ENCODE measurements at regions not wholly inside any gene's neighbourhood (a gene's known extent, or its start where the extent isn't known, plus 50 kb on each side); places are given as distances from the start of the nearest gene placed in this dataset.

DNA sequence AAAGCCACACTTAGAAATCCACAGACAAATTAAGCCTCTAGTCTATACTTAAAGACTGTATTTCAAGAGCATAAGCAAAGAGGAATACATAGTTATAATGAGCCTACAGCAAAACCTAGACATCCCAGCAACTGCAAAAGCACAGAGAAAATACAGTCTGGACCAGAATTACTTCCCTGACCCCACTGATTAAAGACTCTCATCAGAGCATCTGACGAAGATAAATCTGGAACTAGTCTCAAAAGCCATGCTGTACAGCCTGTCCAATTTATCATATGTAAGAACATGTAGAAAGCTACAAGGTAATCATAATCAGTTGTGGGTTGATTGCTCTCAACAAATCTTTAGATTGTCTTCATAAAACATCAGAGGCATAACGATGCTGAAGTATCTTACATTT, 285.1 kb upstream of the CAND1 start:
- TF ChIP-seq CTCF (IDR thresholded peaks at IDR 0.05; ENCODE audit: poor library complexity, severe bottlenecking) (no peak), EZH2 (IDR thresholded peaks at IDR 0.05; ENCODE audit: borderline replicate concordance, insufficient read depth, low read length, poor library complexity, severe bottlenecking) (no peak), RAD21 (conservative IDR thresholded peaks at IDR 0.05) (no peak), POLR2AphosphoS5 (IDR thresholded peaks at IDR 0.05) (no peak), TAF1 (IDR thresholded peaks at IDR 0.05; ENCODE audit: low read depth) (no peak), EP300 (conservative IDR thresholded peaks at IDR 0.05; ENCODE audit: poor library complexity, severe bottlenecking) (no peak), SMC3 (conservative IDR thresholded peaks at IDR 0.05; ENCODE audit: poor library complexity) (no peak), MXI1 (conservative IDR thresholded peaks at IDR 0.05; ENCODE audit: poor library complexity, severe bottlenecking) (no peak)
- TF ChIP-seq, protein P1, sequence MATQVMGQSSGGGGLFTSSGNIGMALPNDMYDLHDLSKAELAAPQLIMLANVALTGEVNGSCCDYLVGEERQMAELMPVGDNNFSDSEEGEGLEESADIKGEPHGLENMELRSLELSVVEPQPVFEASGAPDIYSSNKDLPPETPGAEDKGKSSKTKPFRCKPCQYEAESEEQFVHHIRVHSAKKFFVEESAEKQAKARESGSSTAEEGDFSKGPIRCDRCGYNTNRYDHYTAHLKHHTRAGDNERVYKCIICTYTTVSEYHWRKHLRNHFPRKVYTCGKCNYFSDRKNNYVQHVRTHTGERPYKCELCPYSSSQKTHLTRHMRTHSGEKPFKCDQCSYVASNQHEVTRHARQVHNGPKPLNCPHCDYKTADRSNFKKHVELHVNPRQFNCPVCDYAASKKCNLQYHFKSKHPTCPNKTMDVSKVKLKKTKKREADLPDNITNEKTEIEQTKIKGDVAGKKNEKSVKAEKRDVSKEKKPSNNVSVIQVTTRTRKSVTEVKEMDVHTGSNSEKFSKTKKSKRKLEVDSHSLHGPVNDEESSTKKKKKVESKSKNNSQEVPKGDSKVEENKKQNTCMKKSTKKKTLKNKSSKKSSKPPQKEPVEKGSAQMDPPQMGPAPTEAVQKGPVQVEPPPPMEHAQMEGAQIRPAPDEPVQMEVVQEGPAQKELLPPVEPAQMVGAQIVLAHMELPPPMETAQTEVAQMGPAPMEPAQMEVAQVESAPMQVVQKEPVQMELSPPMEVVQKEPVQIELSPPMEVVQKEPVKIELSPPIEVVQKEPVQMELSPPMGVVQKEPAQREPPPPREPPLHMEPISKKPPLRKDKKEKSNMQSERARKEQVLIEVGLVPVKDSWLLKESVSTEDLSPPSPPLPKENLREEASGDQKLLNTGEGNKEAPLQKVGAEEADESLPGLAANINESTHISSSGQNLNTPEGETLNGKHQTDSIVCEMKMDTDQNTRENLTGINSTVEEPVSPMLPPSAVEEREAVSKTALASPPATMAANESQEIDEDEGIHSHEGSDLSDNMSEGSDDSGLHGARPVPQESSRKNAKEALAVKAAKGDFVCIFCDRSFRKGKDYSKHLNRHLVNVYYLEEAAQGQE (IDR thresholded peaks at IDR 0.05; ENCODE audit: borderline replicate concordance), result no peak
